IMR-90 (cell line): ENCODE measurements at regions not wholly inside any gene's neighbourhood (a gene's known extent, or its start where the extent isn't known, plus 50 kb on each side); places are given as distances from the start of the nearest gene placed in this dataset.

ENCODE experiments used
- ATAC-seq: fragments of 200-7000 bp; cut with Tn5 transposase; 2 replicates; pipeline ENCODE4 v1.9.1; 2020; ENCODE audit warnings: low read depth, mild to moderate bottlenecking, moderate library complexity
- BruUV-seq: library from RNA; stranded (reverse); fragments of 400-500 nt; replicated peaks from 2 replicates; lab custom pipeline; 2021; lab: Mats Ljungman, UMichigan
- CTCF ChIA-PET: fragments of 300-600 bp; formaldehyde crosslinking; extraction: SDS; loops from one replicate; lab custom pipeline; 2021; ENCODE audit warnings: antibody characterized with exemption; lab: Yijun Ruan, JAX
- POLR2A ChIA-PET: fragments of 300-600 bp; sonication (Branson Sonifier 250); formaldehyde crosslinking; loops from one replicate; lab custom pipeline; 2022; ENCODE audit warnings: antibody characterized with exemption; ENCODE audit not compliant: unreplicated experiment; lab: Charles Lee
- DNase-seq: peaks from one replicate; pipeline ENCODE4 v3.0.0; 2013
- H2AFZ ChIP-seq: replicated peaks from 2 replicates; pipeline ENCODE3; 2013; ENCODE audit warnings: low read length, mild to moderate bottlenecking; ENCODE audit not compliant: poor library complexity
- H2AK5ac ChIP-seq: 2 replicates; pipeline ENCODE4 v1.6.1; 2013; ENCODE audit warnings: low read depth, low read length, inconsistent platforms
- H2AK9ac ChIP-seq: replicated peaks from 2 replicates; pipeline ENCODE3; 2013; ENCODE audit warnings: mild to moderate bottlenecking, low read depth, low read length, moderate library complexity; ENCODE audit not compliant: poor library complexity
- H2BK120ac ChIP-seq: 2 replicates; pipeline ENCODE4 v1.6.1; 2013; ENCODE audit warnings: low read depth, low read length, inconsistent platforms
- H2BK15ac ChIP-seq: 3 replicates; pipeline ENCODE4 v1.6.1; 2013; ENCODE audit warnings: low read depth, low read length, inconsistent platforms
- H2BK20ac ChIP-seq: 2 replicates; pipeline ENCODE4 v1.6.1; 2013; ENCODE audit warnings: low read depth, mild to moderate bottlenecking, inconsistent platforms, low read length, moderate library complexity
- H2BK5ac ChIP-seq: 2 replicates; pipeline ENCODE4 v1.6.1; 2013; ENCODE audit warnings: mild to moderate bottlenecking, low read depth, low read length, inconsistent platforms; ENCODE audit not compliant: poor library complexity, severe bottlenecking
- H3K14ac ChIP-seq: replicated peaks from 2 replicates; pipeline ENCODE4 v1.6.1; 2013; ENCODE audit warnings: low read depth, low read length, inconsistent platforms
- H3K18ac ChIP-seq: 2 replicates; pipeline ENCODE4 v1.6.1; 2013; ENCODE audit warnings: low read depth, low read length, control low read depth
- H3K23ac ChIP-seq: 2 replicates; pipeline ENCODE4 v1.6.1; 2013; ENCODE audit warnings: low read depth, low read length, inconsistent platforms
- H3K27ac ChIP-seq: 2 replicates; pipeline ENCODE4 v1.5.1; 2013; ENCODE audit warnings: mild to moderate bottlenecking, control low read depth, low read length; ENCODE audit not compliant: insufficient read depth
- H3K27me3 ChIP-seq: 2 replicates; pipeline ENCODE4 v1.6.1; 2013; ENCODE audit warnings: low read length; ENCODE audit not compliant: control insufficient read depth, insufficient read depth
- H3K36me3 ChIP-seq: 2 replicates; pipeline ENCODE4 v1.6.1; 2013; ENCODE audit warnings: low read length, mixed read lengths; ENCODE audit not compliant: control insufficient read depth, insufficient read depth
- H3K4ac ChIP-seq: 2 replicates; pipeline ENCODE4 v1.6.1; 2013; ENCODE audit warnings: low read depth, low read length, inconsistent platforms
- H3K4me1 ChIP-seq: 2 replicates; pipeline ENCODE4 v1.6.1; 2013; ENCODE audit warnings: low read length, mixed read lengths; ENCODE audit not compliant: control insufficient read depth, insufficient read depth
- H3K4me2 ChIP-seq: 2 replicates; pipeline ENCODE4 v1.6.1; 2013; ENCODE audit warnings: low read depth, mild to moderate bottlenecking, control low read depth, low read length, moderate library complexity
- H3K4me3 ChIP-seq: 2 replicates; pipeline ENCODE4 v1.5.1; 2013; ENCODE audit warnings: low read depth, mild to moderate bottlenecking, control low read depth, low read length, moderate library complexity; ENCODE audit not compliant: insufficient read depth
- H3K56ac ChIP-seq: 2 replicates; pipeline ENCODE4 v1.6.1; 2013; ENCODE audit warnings: low read length, inconsistent platforms; ENCODE audit not compliant: insufficient read depth; ENCODE audit errors: extremely low read depth
- H3K79me1 ChIP-seq, 2 experiments: 2 replicates each; pipeline ENCODE4 v1.6.1; 2013; ENCODE audit warnings: low read length in 2 of 2, inconsistent platforms in 1 of 2, low read depth in 1 of 2
- H3K9ac ChIP-seq: 2 replicates; pipeline ENCODE4 v1.6.1; 2013; ENCODE audit warnings: low read depth, low read length, control low read depth
- H3K9me1 ChIP-seq: 2 replicates; pipeline ENCODE4 v1.6.1; 2013; ENCODE audit warnings: low read length, inconsistent platforms; ENCODE audit not compliant: insufficient read depth
- H3K9me3 ChIP-seq: 2 replicates; pipeline ENCODE4 v1.6.1; 2013; ENCODE audit warnings: low read length; ENCODE audit not compliant: control insufficient read depth, insufficient read depth
- H4K20me1 ChIP-seq: 2 replicates; pipeline ENCODE4 v1.6.1; 2013; ENCODE audit warnings: low read length, inconsistent platforms; ENCODE audit not compliant: insufficient read depth
- H4K5ac ChIP-seq: 2 replicates; pipeline ENCODE4 v1.6.1; 2013; ENCODE audit warnings: mild to moderate bottlenecking, low read depth, low read length, control low read depth
- H4K8ac ChIP-seq, 2 experiments: 2 replicates each; pipeline ENCODE4 v1.6.1; 2013; ENCODE audit warnings: low read depth in 2 of 2, low read length in 2 of 2, control low read depth in 1 of 2, inconsistent platforms in 1 of 2
- H4K91ac ChIP-seq: 2 replicates; pipeline ENCODE4 v1.6.1; 2013; ENCODE audit warnings: low read depth, low read length, inconsistent platforms; ENCODE audit not compliant: insufficient read depth
- BHLHE40 ChIP-seq: fragments of 150-350 bp; IDR thresholded peaks from 2 replicates; pipeline ENCODE4 v1.6.1; 2016; ENCODE audit warnings: mild to moderate bottlenecking, low read depth, low read length
- CEBPB ChIP-seq: IDR thresholded peaks from 2 replicates; pipeline ENCODE4 v1.6.1; 2012; ENCODE audit warnings: low read depth, low read length, improper control_type of control experiment
- CHD1 ChIP-seq: IDR thresholded peaks from 2 replicates; pipeline ENCODE4 v1.6.1; 2012; ENCODE audit warnings: low read depth, low read length, improper control_type of control experiment
- CTCF ChIP-seq: conservative IDR thresholded peaks from 2 replicates; pipeline ENCODE4 v1.5.1; 2012; ENCODE audit warnings: mild to moderate bottlenecking, low read depth, low read length, improper control_type of control experiment
- FOS ChIP-seq: fragments of 150-350 bp; IDR thresholded peaks from 2 replicates; pipeline ENCODE4 v1.6.1; 2016; ENCODE audit warnings: low read depth, low read length
- MAFK ChIP-seq: IDR thresholded peaks from 2 replicates; pipeline ENCODE4 v1.6.1; 2012; ENCODE audit warnings: low read depth, low read length, improper control_type of control experiment
- MAZ ChIP-seq: IDR thresholded peaks from 2 replicates; pipeline ENCODE4 v1.6.1; 2012; ENCODE audit warnings: low read depth, mild to moderate bottlenecking, low read length, improper control_type of control experiment, moderate library complexity, borderline replicate concordance
- MXI1 ChIP-seq: IDR thresholded peaks from 2 replicates; pipeline ENCODE4 v1.6.1; 2012; ENCODE audit warnings: low read depth, mild to moderate bottlenecking, low read length, moderate library complexity, borderline replicate concordance
- NFE2L2 ChIP-seq: fragments of 150-350 bp; IDR thresholded peaks from 2 replicates; pipeline ENCODE4 v1.6.1; 2016; ENCODE audit warnings: low read depth, mild to moderate bottlenecking, low read length
- POLR2A ChIP-seq: IDR thresholded peaks from 2 replicates; pipeline ENCODE4 v1.6.1; 2012; ENCODE audit warnings: mild to moderate bottlenecking, low read depth, low read length
- RAD21 ChIP-seq: IDR thresholded peaks from 2 replicates; pipeline ENCODE4 v1.6.1; 2012; ENCODE audit warnings: low read length, improper control_type of control experiment
- RCOR1 ChIP-seq: IDR thresholded peaks from 2 replicates; pipeline ENCODE4 v1.6.1; 2012; ENCODE audit warnings: mild to moderate bottlenecking, low read length, improper control_type of control experiment; ENCODE audit not compliant: insufficient replicate concordance
- RFX5 ChIP-seq: IDR thresholded peaks from 2 replicates; pipeline ENCODE4 v1.8.0; 2012; ENCODE audit warnings: low read depth, mild to moderate bottlenecking, low read length, moderate library complexity
- SMC3 ChIP-seq: fragments of 150-350 bp; IDR thresholded peaks from 2 replicates; pipeline ENCODE4 v1.6.1; 2016; ENCODE audit warnings: low read depth, mild to moderate bottlenecking, antibody characterized with exemption, low read length, moderate library complexity
- USF2 ChIP-seq: fragments of 150-350 bp; IDR thresholded peaks from 2 replicates; pipeline ENCODE4 v1.6.1; 2017; ENCODE audit warnings: mild to moderate bottlenecking, antibody characterized with exemption, low read length, low read depth
- WGBS, 2 experiments: methylation state at CpG; one replicate each; pipeline versions ENCODE4 v1.1.5 to v1.1.7; 2013; ENCODE audit warnings: missing lambda C conversion rate in 2 of 2; ENCODE audit not compliant: insufficient read length in 1 of 2; ENCODE audit errors: extremely low coverage in 2 of 2; 5-methylcytosine and 5-hydroxymethylcytosine counted together
- dilution Hi-C: fragments of 300-500 bp; cut with HindIII; formaldehyde crosslinking; loops from one replicate; pipeline ENCODE4 v1.14.3; 2018; ENCODE audit warnings: low sequenced_read_pairs; ENCODE audit not compliant: unreplicated experiment
- in situ Hi-C: fragments of 300-500 bp; cut with MboI; formaldehyde crosslinking; loops from 3 replicates; pipeline ENCODE4 v1.14.3; 2019; ENCODE audit warnings: low sequenced_read_pairs, inconsistent platforms, mixed read lengths
- intact Hi-C: fragments of 100-400 bp; cut with micrococcal nuclease; formaldehyde crosslinking; loops from 2 replicates; pipeline ENCODE4 v1.10.0; 2022
- TF ChIP-seq, protein P1 (sequence below): fragments of 150-350 bp; IDR thresholded peaks from 2 replicates; pipeline ENCODE4 v1.6.1; 2016; ENCODE audit warnings: low read depth, mild to moderate bottlenecking, low read length, moderate library complexity, borderline replicate concordance

GRCh38 chr10:128277267-128277840 lies 151.1 kb upstream of the MKI67 start:
- no peaks in the 10 kb centered on the region for H3K4me1 ChIP-seq
- H3K36me3 ChIP-seq = no peaks in the 10 kb centered on the region
- in situ Hi-C loops = no loop called here
- H2AFZ ChIP-seq = no peak overlapping the region
- BruUV-seq = no TSS peak
- no peak for TF ChIP-seq BHLHE40
- TF ChIP-seq RCOR1 = no peak
- TF ChIP-seq NFE2L2 = no peak
- TF ChIP-seq USF2 = no peak
- no peak for TF ChIP-seq CEBPB
- no peak for TF ChIP-seq SMC3
- TF ChIP-seq RAD21 = no peak
- no peak for TF ChIP-seq POLR2A
- TF ChIP-seq, protein P1, sequence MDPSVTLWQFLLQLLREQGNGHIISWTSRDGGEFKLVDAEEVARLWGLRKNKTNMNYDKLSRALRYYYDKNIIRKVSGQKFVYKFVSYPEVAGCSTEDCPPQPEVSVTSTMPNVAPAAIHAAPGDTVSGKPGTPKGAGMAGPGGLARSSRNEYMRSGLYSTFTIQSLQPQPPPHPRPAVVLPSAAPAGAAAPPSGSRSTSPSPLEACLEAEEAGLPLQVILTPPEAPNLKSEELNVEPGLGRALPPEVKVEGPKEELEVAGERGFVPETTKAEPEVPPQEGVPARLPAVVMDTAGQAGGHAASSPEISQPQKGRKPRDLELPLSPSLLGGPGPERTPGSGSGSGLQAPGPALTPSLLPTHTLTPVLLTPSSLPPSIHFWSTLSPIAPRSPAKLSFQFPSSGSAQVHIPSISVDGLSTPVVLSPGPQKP = no peak
- no peak for TF ChIP-seq MAZ
- TF ChIP-seq RFX5 = no peak
- TF ChIP-seq FOS = no peak
- TF ChIP-seq CTCF = no peak
- no peak for TF ChIP-seq MXI1
- TF ChIP-seq CHD1 = no peak
- TF ChIP-seq MAFK = no peak
- ATAC-seq (no peak), DNase-seq (no peak)
- H2BK5ac ChIP-seq = no peak overlapping the region
- no peaks in the 10 kb centered on the region for H4K20me1 ChIP-seq
- H2BK120ac ChIP-seq = no peak overlapping the region
- no peak overlapping the region for H3K4me2 ChIP-seq
- H2BK20ac ChIP-seq = no peak overlapping the region
- no peaks in the 10 kb centered on the region for H3K9me1 ChIP-seq
- intact Hi-C loops = no loop called here
- H3K4ac ChIP-seq = no peak overlapping the region
- no peak overlapping the region for H2AK5ac ChIP-seq
- no peak overlapping the region for H3K9ac ChIP-seq
- H3K4me3 ChIP-seq = no peak overlapping the region
- no peak overlapping the region for H4K8ac ChIP-seq
- dilution Hi-C loops = no loop called here
- H3K27ac ChIP-seq = no peak overlapping the region
- H2AK9ac ChIP-seq = no peak overlapping the region
- peaks cover 25% of the 10 kb centered on the region for H3K9me3 ChIP-seq
- no peak overlapping the region for H3K14ac ChIP-seq
- H4K5ac ChIP-seq = no peak overlapping the region
- H4K91ac ChIP-seq = no peak overlapping the region
- no peak overlapping the region for H3K56ac ChIP-seq
- H3K27me3 ChIP-seq = no peaks in the 10 kb centered on the region
- H3K18ac ChIP-seq = no peak overlapping the region
- no peak overlapping the region for H3K23ac ChIP-seq
- POLR2A ChIA-PET = no interaction called here
- no peaks in the 10 kb centered on the region for H3K79me1 ChIP-seq
- no CpG with 5 or more reads among the region's 8 CpGs for WGBS, 2 experiments
- CTCF ChIA-PET = no interaction called here
- H2BK15ac ChIP-seq = no peak overlapping the region
